ENCODE measurements at regions not wholly inside any gene's neighbourhood (a gene's known extent, or its start where the extent isn't known, plus 50 kb on each side); places are given as distances from the start of the nearest gene placed in this dataset.

DNA sequence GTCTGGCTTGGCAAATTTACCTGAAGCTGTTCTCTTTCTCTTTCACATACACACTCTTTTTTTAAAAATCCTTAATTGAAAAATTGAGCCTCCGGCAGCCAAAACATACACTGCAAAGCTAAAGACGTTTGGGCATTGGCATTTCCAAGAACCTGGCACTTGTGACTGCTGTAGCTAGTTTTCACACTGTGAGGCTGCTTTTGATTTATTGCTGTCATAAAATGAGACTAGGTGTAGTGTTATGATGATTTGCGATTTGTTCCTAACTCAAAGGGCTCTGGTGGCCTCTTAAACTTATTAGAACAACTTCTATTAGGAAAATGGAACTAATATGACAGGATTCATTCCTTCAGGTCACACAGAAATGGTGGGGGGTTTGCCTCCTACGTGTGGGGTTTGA is 377.1 kb upstream of the FAR2 start:
- TF ChIP-seq, protein P1, sequence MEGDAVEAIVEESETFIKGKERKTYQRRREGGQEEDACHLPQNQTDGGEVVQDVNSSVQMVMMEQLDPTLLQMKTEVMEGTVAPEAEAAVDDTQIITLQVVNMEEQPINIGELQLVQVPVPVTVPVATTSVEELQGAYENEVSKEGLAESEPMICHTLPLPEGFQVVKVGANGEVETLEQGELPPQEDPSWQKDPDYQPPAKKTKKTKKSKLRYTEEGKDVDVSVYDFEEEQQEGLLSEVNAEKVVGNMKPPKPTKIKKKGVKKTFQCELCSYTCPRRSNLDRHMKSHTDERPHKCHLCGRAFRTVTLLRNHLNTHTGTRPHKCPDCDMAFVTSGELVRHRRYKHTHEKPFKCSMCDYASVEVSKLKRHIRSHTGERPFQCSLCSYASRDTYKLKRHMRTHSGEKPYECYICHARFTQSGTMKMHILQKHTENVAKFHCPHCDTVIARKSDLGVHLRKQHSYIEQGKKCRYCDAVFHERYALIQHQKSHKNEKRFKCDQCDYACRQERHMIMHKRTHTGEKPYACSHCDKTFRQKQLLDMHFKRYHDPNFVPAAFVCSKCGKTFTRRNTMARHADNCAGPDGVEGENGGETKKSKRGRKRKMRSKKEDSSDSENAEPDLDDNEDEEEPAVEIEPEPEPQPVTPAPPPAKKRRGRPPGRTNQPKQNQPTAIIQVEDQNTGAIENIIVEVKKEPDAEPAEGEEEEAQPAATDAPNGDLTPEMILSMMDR (IDR thresholded peaks at IDR 0.05): no peak
- TF ChIP-seq EZH2 (IDR thresholded peaks at IDR 0.05): no peak
